IMR-90 (cell line): ENCODE measurements at regions not wholly inside any gene's neighbourhood (a gene's known extent, or its start where the extent isn't known, plus 50 kb on each side); places are given as distances from the start of the nearest gene placed in this dataset.

Experiments used
- ATAC-seq: fragments of 200-7000 bp; cut with Tn5 transposase; 2 replicates; pipeline ENCODE4 v1.9.1; 2020; ENCODE audit warnings: low read depth, mild to moderate bottlenecking, moderate library complexity
- BruUV-seq: library from RNA; stranded (reverse); fragments of 400-500 nt; replicated peaks from 2 replicates; lab custom pipeline; 2021; lab: Mats Ljungman, UMichigan
- CTCF ChIA-PET: fragments of 300-600 bp; formaldehyde crosslinking; extraction: SDS; loops from one replicate; lab custom pipeline; 2021; ENCODE audit warnings: antibody characterized with exemption; lab: Yijun Ruan, JAX
- POLR2A ChIA-PET: fragments of 300-600 bp; sonication (Branson Sonifier 250); formaldehyde crosslinking; loops from one replicate; lab custom pipeline; 2022; ENCODE audit warnings: antibody characterized with exemption; ENCODE audit not compliant: unreplicated experiment; lab: Charles Lee
- DNase-seq: peaks from one replicate; pipeline ENCODE4 v3.0.0; 2013
- H2AFZ ChIP-seq: replicated peaks from 2 replicates; pipeline ENCODE3; 2013; ENCODE audit warnings: low read length, mild to moderate bottlenecking; ENCODE audit not compliant: poor library complexity
- H2AK5ac ChIP-seq: 2 replicates; pipeline ENCODE4 v1.6.1; 2013; ENCODE audit warnings: low read depth, low read length, inconsistent platforms
- H2AK9ac ChIP-seq: replicated peaks from 2 replicates; pipeline ENCODE3; 2013; ENCODE audit warnings: mild to moderate bottlenecking, low read depth, low read length, moderate library complexity; ENCODE audit not compliant: poor library complexity
- H2BK120ac ChIP-seq: 2 replicates; pipeline ENCODE4 v1.6.1; 2013; ENCODE audit warnings: low read depth, low read length, inconsistent platforms
- H2BK15ac ChIP-seq: 3 replicates; pipeline ENCODE4 v1.6.1; 2013; ENCODE audit warnings: low read depth, low read length, inconsistent platforms
- H2BK20ac ChIP-seq: 2 replicates; pipeline ENCODE4 v1.6.1; 2013; ENCODE audit warnings: low read depth, mild to moderate bottlenecking, inconsistent platforms, low read length, moderate library complexity
- H2BK5ac ChIP-seq: 2 replicates; pipeline ENCODE4 v1.6.1; 2013; ENCODE audit warnings: mild to moderate bottlenecking, low read depth, low read length, inconsistent platforms; ENCODE audit not compliant: poor library complexity, severe bottlenecking
- H3K14ac ChIP-seq: replicated peaks from 2 replicates; pipeline ENCODE4 v1.6.1; 2013; ENCODE audit warnings: low read depth, low read length, inconsistent platforms
- H3K18ac ChIP-seq: 2 replicates; pipeline ENCODE4 v1.6.1; 2013; ENCODE audit warnings: low read depth, low read length, control low read depth
- H3K23ac ChIP-seq: 2 replicates; pipeline ENCODE4 v1.6.1; 2013; ENCODE audit warnings: low read depth, low read length, inconsistent platforms
- H3K27ac ChIP-seq: 2 replicates; pipeline ENCODE4 v1.5.1; 2013; ENCODE audit warnings: mild to moderate bottlenecking, control low read depth, low read length; ENCODE audit not compliant: insufficient read depth
- H3K27me3 ChIP-seq: 2 replicates; pipeline ENCODE4 v1.6.1; 2013; ENCODE audit warnings: low read length; ENCODE audit not compliant: control insufficient read depth, insufficient read depth
- H3K36me3 ChIP-seq: 2 replicates; pipeline ENCODE4 v1.6.1; 2013; ENCODE audit warnings: low read length, mixed read lengths; ENCODE audit not compliant: control insufficient read depth, insufficient read depth
- H3K4ac ChIP-seq: 2 replicates; pipeline ENCODE4 v1.6.1; 2013; ENCODE audit warnings: low read depth, low read length, inconsistent platforms
- H3K4me1 ChIP-seq: 2 replicates; pipeline ENCODE4 v1.6.1; 2013; ENCODE audit warnings: low read length, mixed read lengths; ENCODE audit not compliant: control insufficient read depth, insufficient read depth
- H3K4me2 ChIP-seq: 2 replicates; pipeline ENCODE4 v1.6.1; 2013; ENCODE audit warnings: low read depth, mild to moderate bottlenecking, control low read depth, low read length, moderate library complexity
- H3K4me3 ChIP-seq: 2 replicates; pipeline ENCODE4 v1.5.1; 2013; ENCODE audit warnings: low read depth, mild to moderate bottlenecking, control low read depth, low read length, moderate library complexity; ENCODE audit not compliant: insufficient read depth
- H3K56ac ChIP-seq: 2 replicates; pipeline ENCODE4 v1.6.1; 2013; ENCODE audit warnings: low read length, inconsistent platforms; ENCODE audit not compliant: insufficient read depth; ENCODE audit errors: extremely low read depth
- H3K79me1 ChIP-seq, 2 experiments: 2 replicates each; pipeline ENCODE4 v1.6.1; 2013; ENCODE audit warnings: low read length in 2 of 2, inconsistent platforms in 1 of 2, low read depth in 1 of 2
- H3K9ac ChIP-seq: 2 replicates; pipeline ENCODE4 v1.6.1; 2013; ENCODE audit warnings: low read depth, low read length, control low read depth
- H3K9me1 ChIP-seq: 2 replicates; pipeline ENCODE4 v1.6.1; 2013; ENCODE audit warnings: low read length, inconsistent platforms; ENCODE audit not compliant: insufficient read depth
- H3K9me3 ChIP-seq: 2 replicates; pipeline ENCODE4 v1.6.1; 2013; ENCODE audit warnings: low read length; ENCODE audit not compliant: control insufficient read depth, insufficient read depth
- H4K20me1 ChIP-seq: 2 replicates; pipeline ENCODE4 v1.6.1; 2013; ENCODE audit warnings: low read length, inconsistent platforms; ENCODE audit not compliant: insufficient read depth
- H4K5ac ChIP-seq: 2 replicates; pipeline ENCODE4 v1.6.1; 2013; ENCODE audit warnings: mild to moderate bottlenecking, low read depth, low read length, control low read depth
- H4K8ac ChIP-seq, 2 experiments: 2 replicates each; pipeline ENCODE4 v1.6.1; 2013; ENCODE audit warnings: low read depth in 2 of 2, low read length in 2 of 2, control low read depth in 1 of 2, inconsistent platforms in 1 of 2
- H4K91ac ChIP-seq: 2 replicates; pipeline ENCODE4 v1.6.1; 2013; ENCODE audit warnings: low read depth, low read length, inconsistent platforms; ENCODE audit not compliant: insufficient read depth
- FOS ChIP-seq: fragments of 150-350 bp; IDR thresholded peaks from 2 replicates; pipeline ENCODE4 v1.6.1; 2016; ENCODE audit warnings: low read depth, low read length
- RAD21 ChIP-seq: IDR thresholded peaks from 2 replicates; pipeline ENCODE4 v1.6.1; 2012; ENCODE audit warnings: low read length, improper control_type of control experiment
- SMC3 ChIP-seq: fragments of 150-350 bp; IDR thresholded peaks from 2 replicates; pipeline ENCODE4 v1.6.1; 2016; ENCODE audit warnings: low read depth, mild to moderate bottlenecking, antibody characterized with exemption, low read length, moderate library complexity
- WGBS, 2 experiments: methylation state at CpG; one replicate each; pipeline versions ENCODE4 v1.1.5 to v1.1.7; 2013; ENCODE audit warnings: missing lambda C conversion rate in 2 of 2; ENCODE audit not compliant: insufficient read length in 1 of 2; ENCODE audit errors: extremely low coverage in 2 of 2; 5-methylcytosine and 5-hydroxymethylcytosine counted together
- dilution Hi-C: fragments of 300-500 bp; cut with HindIII; formaldehyde crosslinking; loops from one replicate; pipeline ENCODE4 v1.14.3; 2018; ENCODE audit warnings: low sequenced_read_pairs; ENCODE audit not compliant: unreplicated experiment
- in situ Hi-C: fragments of 300-500 bp; cut with MboI; formaldehyde crosslinking; loops from 3 replicates; pipeline ENCODE4 v1.14.3; 2019; ENCODE audit warnings: low sequenced_read_pairs, inconsistent platforms, mixed read lengths
- intact Hi-C: fragments of 100-400 bp; cut with micrococcal nuclease; formaldehyde crosslinking; loops from 2 replicates; pipeline ENCODE4 v1.10.0; 2022

GRCh38 chrX:35562395-35562794 lies 235.7 kb upstream of the MAGEB16 start:
- no peak overlapping the region for H2AK9ac ChIP-seq
- no peak overlapping the region for H3K14ac ChIP-seq
- H2BK20ac ChIP-seq: no peak overlapping the region
- H3K27ac ChIP-seq: no peak overlapping the region
- no CpG with 5 or more reads among the region's 3 CpGs for WGBS, 2 experiments
- intact Hi-C loops: no loop called here
- ATAC-seq: no peak
- H2BK120ac ChIP-seq: no peak overlapping the region
- H3K4me3 ChIP-seq: no peak overlapping the region
- dilution Hi-C loops: no loop called here
- no peak overlapping the region for H3K9ac ChIP-seq
- TF ChIP-seq RAD21 (no peak), SMC3 (no peak), FOS (no peak)
- DNase-seq: no peak
- no peaks in the 10 kb centered on the region for H3K27me3 ChIP-seq
- no peak overlapping the region for H4K5ac ChIP-seq
- no peak overlapping the region for H4K91ac ChIP-seq
- H3K9me3 ChIP-seq: no peaks in the 10 kb centered on the region
- no peaks in the 10 kb centered on the region for H3K9me1 ChIP-seq
- no peak overlapping the region for H3K18ac ChIP-seq
- H3K4me2 ChIP-seq: no peak overlapping the region
- no peaks in the 10 kb centered on the region for H3K4me1 ChIP-seq
- no peak overlapping the region for H2BK15ac ChIP-seq
- ChIA-PET CTCF (no interaction called here), POLR2A (no interaction called here)
- no peaks in the 10 kb centered on the region for H4K20me1 ChIP-seq
- no peak overlapping the region for H4K8ac ChIP-seq
- H2BK5ac ChIP-seq: no peak overlapping the region
- no peak overlapping the region for H3K56ac ChIP-seq
- no TSS peak for BruUV-seq
- no peaks in the 10 kb centered on the region for H3K36me3 ChIP-seq
- no peak overlapping the region for H2AK5ac ChIP-seq
- H3K4ac ChIP-seq: no peak overlapping the region
- in situ Hi-C loops: no loop called here
- no peak overlapping the region for H3K23ac ChIP-seq
- H2AFZ ChIP-seq: no peak overlapping the region
- no peaks in the 10 kb centered on the region for H3K79me1 ChIP-seq
